B cell (primary cell): ENCODE measurements at regions not wholly inside any gene's neighbourhood (a gene's known extent, or its start where the extent isn't known, plus 50 kb on each side); places are given as distances from the start of the nearest gene placed in this dataset.
"Not testable (repeated sequence)": the region's sequence is repeated elsewhere in the genome, so short reads cannot be mapped to it uniquely, and the experiment has no call there.

Experiments used
- ATAC-seq: fragments of 200-7000 bp; cut with Tn5 transposase; one replicate; pipeline ENCODE4 v1.10.0; 2021; ENCODE audit warnings: low read depth, mild to moderate bottlenecking, moderate number of reproducible peaks, moderate library complexity
- CTCF ChIA-PET: fragments of 350-600 bp; sonication (Branson Sonifier 250); formaldehyde crosslinking; loops from one replicate; lab custom pipeline; 2021; ENCODE audit warnings: antibody characterized with exemption, inconsistent platforms; lab: Charles Lee
- POLR2A ChIA-PET: fragments of 350-600 bp; sonication (Branson Sonifier 250); formaldehyde crosslinking; loops from one replicate; lab custom pipeline; 2021; ENCODE audit warnings: antibody characterized with exemption; lab: Charles Lee
- DNase-seq: peaks from one replicate; pipeline ENCODE4 v3.0.0; 2013
- H2AFZ ChIP-seq: 2 replicates; pipeline ENCODE4 v1.6.1; 2012; ENCODE audit warnings: mild to moderate bottlenecking, low read depth, low read length; ENCODE audit not compliant: insufficient read depth, poor library complexity, severe bottlenecking
- H3K27ac ChIP-seq, 2 donors: 1 replicate in 1 of 2; 2 replicates in 1 of 2; pipeline ENCODE4 v1.5.1; 2012 to 2013; ENCODE audit warnings: low read length in 2 of 2, mild to moderate bottlenecking in 2 of 2, moderate library complexity in 1 of 2
- H3K27me3 ChIP-seq, 4 experiments: fragments of 200-600 bp in 1 of 4; sonication (generic) in 1 of 4; replicated peaks in 1 of 4; 1 replicate in 2 of 4; 2 replicates in 2 of 4; pipeline versions ENCODE4 v1.6.1 to v1.7.0; 2013 to 2016; ENCODE audit warnings: low read length in 3 of 4, mild to moderate bottlenecking in 2 of 4, mixed read lengths in 1 of 4, moderate library complexity in 1 of 4; ENCODE audit not compliant: insufficient read depth in 4 of 4, control insufficient read depth in 3 of 4; ENCODE audit errors: control extremely low read depth in 1 of 4
- H3K36me3 ChIP-seq, 2 experiments: replicated peaks in 1 of 2; 1 replicate in 1 of 2; 2 replicates in 1 of 2; pipeline versions ENCODE4 v1.6.1 to v1.7.1; 2013; ENCODE audit warnings: low read length in 1 of 2; ENCODE audit not compliant: insufficient read depth in 2 of 2, control insufficient read depth in 1 of 2; ENCODE audit errors: control extremely low read depth in 1 of 2, extremely low read depth in 1 of 2
- H3K4me1 ChIP-seq, 2 donors: fragments of 200-600 bp in 1 of 2; sonication (generic) in 1 of 2; 1 replicate in 1 of 2; 2 replicates in 1 of 2; pipeline versions ENCODE4 v1.5.1 to v1.6.1; 2013 to 2017; ENCODE audit warnings: low read length in 2 of 2; ENCODE audit not compliant: control insufficient read depth in 2 of 2, insufficient read depth in 2 of 2
- H3K4me2 ChIP-seq: replicated peaks from 2 replicates; pipeline ENCODE3; 2012; ENCODE audit warnings: mild to moderate bottlenecking, low read depth, low read length; ENCODE audit not compliant: poor library complexity, severe bottlenecking
- H3K4me3 ChIP-seq, 5 experiments: fragments of 200-600 bp in 1 of 5; sonication (generic) in 1 of 5; 1 replicate in 3 of 5; 2 replicates in 2 of 5; pipeline versions ENCODE4 v1.5.1 to v1.7.0; 2011 to 2016; ENCODE audit warnings: low read length in 4 of 5, mild to moderate bottlenecking in 4 of 5, low read depth in 2 of 5, control low read depth in 1 of 5, moderate library complexity in 1 of 5; ENCODE audit not compliant: insufficient read depth in 1 of 5; ENCODE audit errors: control extremely low read depth in 1 of 5, extremely low read depth in 1 of 5
- H3K79me2 ChIP-seq: fragments of 200-600 bp; sonication (generic); one replicate; pipeline ENCODE4 v1.6.0; 2016; ENCODE audit warnings: low read length; ENCODE audit not compliant: control insufficient read depth, insufficient read depth
- H3K9ac ChIP-seq: fragments of 200-600 bp; sonication (generic); 2 replicates; pipeline ENCODE4 v1.6.1; 2017; ENCODE audit warnings: mild to moderate bottlenecking, low read length, moderate library complexity
- H3K9me3 ChIP-seq, 3 donors: one replicate each; pipeline versions ENCODE4 v1.6.1 to v1.7.1; 2013; ENCODE audit warnings: low read length in 2 of 3; ENCODE audit not compliant: control insufficient read depth in 2 of 3, insufficient read depth in 1 of 3; ENCODE audit errors: control extremely low read depth in 1 of 3
- H4K20me1 ChIP-seq: 2 replicates; pipeline ENCODE4 v1.6.0; 2012; ENCODE audit warnings: mild to moderate bottlenecking, low read length; ENCODE audit not compliant: insufficient read depth, control insufficient read depth, poor library complexity, severe bottlenecking
- H3K27ac Mint-ChIP-seq: one replicate; pipeline ENCODE4 v1.8.0; 2021; ENCODE audit warnings: mixed read lengths
- H3K27me3 Mint-ChIP-seq: one replicate; pipeline ENCODE4 v1.8.0; 2021; ENCODE audit warnings: mixed read lengths
- H3K4me1 Mint-ChIP-seq: one replicate; pipeline ENCODE4 v1.8.0; 2021; ENCODE audit warnings: mixed read lengths
- H3K4me3 Mint-ChIP-seq: one replicate; pipeline ENCODE4 v1.8.0; 2021; ENCODE audit warnings: mixed read lengths
- H3K9me3 Mint-ChIP-seq: one replicate; pipeline ENCODE4 v1.8.0; 2022; ENCODE audit warnings: mixed read lengths; ENCODE audit not compliant: insufficient read depth
- EZH2 ChIP-seq: IDR thresholded peaks from 2 replicates; pipeline ENCODE4 v1.6.1; 2012; ENCODE audit warnings: borderline replicate concordance, low read depth, mild to moderate bottlenecking, moderate library complexity, low read length; ENCODE audit not compliant: insufficient read depth, poor library complexity, severe bottlenecking
- WGBS: methylation state at CpG from one replicate; pipeline ENCODE4 v1.1.5; 2013; ENCODE audit warnings: missing lambda C conversion rate; ENCODE audit not compliant: insufficient coverage; 5-methylcytosine and 5-hydroxymethylcytosine counted together
- intact Hi-C: fragments of 100-400 bp; cut with micrococcal nuclease; formaldehyde crosslinking; loops from one replicate; pipeline ENCODE4 v1.10.0; 2022
- TF ChIP-seq, protein P1 (sequence below): fragments of 200-600 bp; IDR thresholded peaks from one replicate; pipeline ENCODE4 v1.8.0; 2022; ENCODE audit warnings: antibody characterized with exemption, mild to moderate bottlenecking

DNA sequence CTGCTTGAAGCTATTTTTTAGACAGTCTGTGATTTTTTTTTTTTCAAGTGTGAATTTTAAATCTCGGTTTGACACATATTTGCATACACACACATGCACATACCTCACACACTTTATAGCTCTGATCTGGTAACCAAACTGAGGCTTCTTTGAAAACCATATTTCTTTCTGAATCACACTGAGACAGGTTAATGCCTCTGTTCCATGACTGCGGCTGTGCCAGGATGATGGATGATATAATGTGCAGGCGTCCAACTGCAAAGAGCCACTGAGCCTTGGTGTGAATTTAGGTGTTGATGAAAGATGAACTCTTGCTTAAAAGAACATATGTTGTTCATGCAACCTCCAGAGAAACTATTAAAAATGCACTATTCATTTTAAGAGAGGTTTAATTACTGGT lies 504.0 kb upstream of the OLFM3 start:
- Histone ChIP-seq H3K79me2 (no peaks in the 10 kb centered on the region), H3K27ac (no peak overlapping the region), H3K36me3 (no peaks in the 10 kb centered on the region), H3K4me2 (no peak overlapping the region), H2AFZ (no peak overlapping the region), H3K9ac (no peak overlapping the region), H3K4me1 (no peaks in the 10 kb centered on the region), H4K20me1 (no peaks in the 10 kb centered on the region), H3K27me3 (no peaks in the 10 kb centered on the region), H3K4me3 (no peak overlapping the region), H3K9me3 (peaks cover 0 to 8% (median 0%) of the 10 kb centered on the region in 3 donors)
- no peaks in the 10 kb centered on the region for H3K4me1 Mint-ChIP-seq
- no peaks in the 10 kb centered on the region for H3K27me3 Mint-ChIP-seq
- no peak for TF ChIP-seq EZH2
- TF ChIP-seq, protein P1, sequence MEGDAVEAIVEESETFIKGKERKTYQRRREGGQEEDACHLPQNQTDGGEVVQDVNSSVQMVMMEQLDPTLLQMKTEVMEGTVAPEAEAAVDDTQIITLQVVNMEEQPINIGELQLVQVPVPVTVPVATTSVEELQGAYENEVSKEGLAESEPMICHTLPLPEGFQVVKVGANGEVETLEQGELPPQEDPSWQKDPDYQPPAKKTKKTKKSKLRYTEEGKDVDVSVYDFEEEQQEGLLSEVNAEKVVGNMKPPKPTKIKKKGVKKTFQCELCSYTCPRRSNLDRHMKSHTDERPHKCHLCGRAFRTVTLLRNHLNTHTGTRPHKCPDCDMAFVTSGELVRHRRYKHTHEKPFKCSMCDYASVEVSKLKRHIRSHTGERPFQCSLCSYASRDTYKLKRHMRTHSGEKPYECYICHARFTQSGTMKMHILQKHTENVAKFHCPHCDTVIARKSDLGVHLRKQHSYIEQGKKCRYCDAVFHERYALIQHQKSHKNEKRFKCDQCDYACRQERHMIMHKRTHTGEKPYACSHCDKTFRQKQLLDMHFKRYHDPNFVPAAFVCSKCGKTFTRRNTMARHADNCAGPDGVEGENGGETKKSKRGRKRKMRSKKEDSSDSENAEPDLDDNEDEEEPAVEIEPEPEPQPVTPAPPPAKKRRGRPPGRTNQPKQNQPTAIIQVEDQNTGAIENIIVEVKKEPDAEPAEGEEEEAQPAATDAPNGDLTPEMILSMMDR, result no peak
- ChIA-PET POLR2A (no interaction called here), CTCF (no interaction called here)
- no peak overlapping the region for H3K4me3 Mint-ChIP-seq
- no peak overlapping the region for H3K27ac Mint-ChIP-seq
- intact Hi-C loops, result no loop called here
- H3K9me3 Mint-ChIP-seq, result peaks cover 12% of the 10 kb centered on the region
- ATAC-seq, result no peak
- DNase-seq, result no peak
- 100% methylated on average over 1 of the region's 3 CpGs for WGBS

DNA sequence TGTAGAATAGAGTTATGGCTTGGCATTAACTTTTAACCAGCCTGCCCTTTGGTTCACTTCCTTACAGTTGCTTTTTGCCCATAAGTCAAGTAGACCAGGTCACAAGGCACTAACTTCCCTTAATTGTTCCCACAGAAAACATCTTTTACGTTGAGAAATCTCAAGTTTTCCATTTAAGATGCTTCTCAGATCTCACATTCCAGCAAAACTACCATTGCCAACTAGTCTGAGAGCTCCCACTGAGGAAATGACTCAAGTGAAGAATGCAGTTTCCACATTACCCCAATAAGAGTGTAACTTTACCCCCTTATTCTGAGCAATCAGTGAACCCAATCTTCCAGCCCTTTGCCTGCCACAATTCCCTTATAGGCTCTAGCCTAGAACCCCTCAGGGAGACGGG lies 502.2 kb upstream of the OLFM3 start:
- Mint-ChIP-seq H3K27ac (no peak overlapping the region), H3K4me3 (no peak overlapping the region), H3K4me1 (no peaks in the 10 kb centered on the region), H3K27me3 (no peaks in the 10 kb centered on the region), H3K9me3 (peaks cover 16% of the 10 kb centered on the region)
- WGBS, result 53% methylated on average over 1 of the region's 2 CpGs
- Histone ChIP-seq H3K4me1 (no peaks in the 10 kb centered on the region), H3K9ac (no peak overlapping the region), H3K79me2 (no peaks in the 10 kb centered on the region), H3K27me3 (no peaks in the 10 kb centered on the region), H4K20me1 (no peaks in the 10 kb centered on the region), H3K27ac (no peak overlapping the region), H3K4me3 (no peak overlapping the region), H3K36me3 (no peaks in the 10 kb centered on the region), H3K4me2 (no peak overlapping the region), H2AFZ (no peak overlapping the region), H3K9me3 (peaks cover 0 to 8% (median 0%) of the 10 kb centered on the region in 3 donors)
- intact Hi-C loops, result no loop called here
- TF ChIP-seq, protein P1, result no peak
- TF ChIP-seq EZH2, result no peak
- ChIA-PET CTCF (no interaction called here), POLR2A (no interaction called here)
- ATAC-seq (no peak), DNase-seq (no peak)

GRCh38 chr1:102497810-102498209 lies 501.1 kb upstream of the OLFM3 start:
- H3K4me1 Mint-ChIP-seq, H3K27ac Mint-ChIP-seq, H3K4me2 ChIP-seq, CTCF ChIA-PET, H3K9ac ChIP-seq, H3K4me3 Mint-ChIP-seq, H3K27ac ChIP-seq, H4K20me1 ChIP-seq, H3K9me3 ChIP-seq, H3K79me2 ChIP-seq, H3K36me3 ChIP-seq, H3K4me3 ChIP-seq, H2AFZ ChIP-seq, intact Hi-C loops, DNase-seq, H3K27me3 ChIP-seq, H3K4me1 ChIP-seq, H3K27me3 Mint-ChIP-seq, ATAC-seq, POLR2A ChIA-PET: not testable (repeated sequence)
- WGBS, result 83% methylated on average over 3 of the region's 3 CpGs
- H3K9me3 Mint-ChIP-seq, result peaks cover 16% of the 10 kb centered on the region
